ENCODE measurements at regions not wholly inside any gene's neighbourhood (a gene's known extent, or its start where the extent isn't known, plus 50 kb on each side); places are given as distances from the start of the nearest gene placed in this dataset.

DNA sequence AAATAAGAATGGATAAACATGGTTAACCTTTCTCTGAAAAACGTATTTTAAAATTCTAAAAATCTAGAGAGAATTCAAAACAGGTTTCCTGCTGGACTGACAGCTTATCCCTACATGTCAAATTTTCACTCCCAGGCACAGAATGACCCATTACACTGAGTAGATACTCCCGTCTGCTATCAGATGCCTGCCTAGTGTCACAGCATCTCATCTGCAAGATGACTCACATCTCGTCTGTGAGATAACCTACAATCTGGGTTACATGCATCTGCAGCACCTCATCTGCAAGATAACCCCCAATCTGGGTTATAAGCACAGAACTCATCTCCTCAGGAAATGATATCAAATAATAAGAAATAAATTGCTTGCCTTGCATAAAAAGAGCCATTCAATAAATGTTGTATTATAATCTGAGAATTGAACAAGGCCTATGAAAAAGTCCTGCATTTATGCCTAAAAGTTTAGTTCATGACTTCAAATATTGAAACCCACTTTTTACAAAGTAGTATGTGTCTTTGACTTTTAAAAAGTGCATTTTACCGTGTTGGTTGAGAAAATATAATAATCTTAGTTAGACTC is 188.3 kb upstream of the THBS1 start:
- Mint-ChIP-seq H3K9me3 (no peaks in the 10 kb centered on the region), H3K4me3 (no peak overlapping the region), H3K27ac (no peak overlapping the region), H3K27me3 (peaks cover 7% of the 10 kb centered on the region), H3K36me3 (no peaks in the 10 kb centered on the region), H3K4me1 (no peaks in the 10 kb centered on the region)
- DNase-seq: no peak

DNA sequence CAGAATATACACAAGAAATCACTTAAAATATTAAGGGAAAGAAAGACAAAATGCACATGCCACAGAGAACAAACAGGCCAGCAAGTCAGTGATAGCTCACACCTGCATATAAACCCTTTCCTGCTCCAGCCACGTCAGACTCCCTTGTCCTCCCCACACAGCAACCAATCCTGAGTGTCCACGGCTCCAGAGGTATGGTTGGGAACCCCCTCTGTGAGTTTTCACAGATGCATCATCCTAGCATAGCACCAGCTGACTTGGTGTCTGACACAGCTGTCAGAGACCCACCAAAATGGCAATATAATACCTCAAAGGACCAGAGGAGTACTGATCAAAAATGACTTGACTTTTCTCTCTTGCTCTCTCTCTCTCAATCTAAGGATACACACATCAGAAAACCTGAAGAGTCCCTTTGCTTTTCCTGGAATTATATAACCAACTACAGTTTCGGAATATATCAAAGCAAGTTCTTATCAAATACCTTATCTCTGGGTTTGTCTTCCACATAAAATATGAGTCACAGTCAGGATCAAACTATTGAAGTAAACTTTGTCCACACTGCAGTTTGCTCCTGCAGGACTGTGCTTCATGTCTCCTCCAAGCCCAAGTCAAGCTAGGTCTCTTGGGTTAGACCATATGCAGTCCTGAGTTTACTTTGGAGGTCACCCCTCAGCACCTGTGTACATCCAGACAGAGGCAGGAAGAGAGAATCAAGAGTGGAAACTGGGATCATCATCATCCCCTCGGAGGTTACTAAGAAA is 187.1 kb upstream of the THBS1 start:
- H3K4me3 Mint-ChIP-seq: no peak overlapping the region
- DNase-seq: no peak
- H3K27ac Mint-ChIP-seq: no peak overlapping the region
- no peaks in the 10 kb centered on the region for H3K4me1 Mint-ChIP-seq
- no peaks in the 10 kb centered on the region for H3K9me3 Mint-ChIP-seq
- H3K36me3 Mint-ChIP-seq: no peaks in the 10 kb centered on the region
- peaks cover 7% of the 10 kb centered on the region for H3K27me3 Mint-ChIP-seq

DNA sequence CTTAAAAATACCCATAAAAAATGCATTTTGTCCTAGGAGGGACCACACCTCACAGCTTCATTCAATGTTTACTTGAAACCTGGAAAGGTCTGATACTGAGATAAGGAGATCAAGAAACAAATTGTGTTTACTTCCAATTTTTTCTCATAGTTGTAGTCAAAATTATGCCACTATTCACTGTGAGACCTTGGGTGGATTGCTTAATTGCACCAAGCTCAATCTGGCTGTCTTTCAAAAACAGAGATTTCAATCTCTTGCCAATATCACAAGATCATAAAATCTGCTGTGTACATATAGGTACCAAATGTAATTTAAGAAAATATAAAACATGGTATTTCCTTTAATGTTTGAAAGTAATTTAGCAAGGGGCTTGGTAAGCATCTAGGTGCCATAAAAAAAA is 186.4 kb upstream of the THBS1 start:
- Mint-ChIP-seq H3K36me3 (no peaks in the 10 kb centered on the region), H3K9me3 (no peaks in the 10 kb centered on the region), H3K27ac (no peak overlapping the region), H3K4me3 (no peak overlapping the region), H3K4me1 (no peaks in the 10 kb centered on the region), H3K27me3 (peaks cover 7% of the 10 kb centered on the region)
- DNase-seq: no peak

DNA sequence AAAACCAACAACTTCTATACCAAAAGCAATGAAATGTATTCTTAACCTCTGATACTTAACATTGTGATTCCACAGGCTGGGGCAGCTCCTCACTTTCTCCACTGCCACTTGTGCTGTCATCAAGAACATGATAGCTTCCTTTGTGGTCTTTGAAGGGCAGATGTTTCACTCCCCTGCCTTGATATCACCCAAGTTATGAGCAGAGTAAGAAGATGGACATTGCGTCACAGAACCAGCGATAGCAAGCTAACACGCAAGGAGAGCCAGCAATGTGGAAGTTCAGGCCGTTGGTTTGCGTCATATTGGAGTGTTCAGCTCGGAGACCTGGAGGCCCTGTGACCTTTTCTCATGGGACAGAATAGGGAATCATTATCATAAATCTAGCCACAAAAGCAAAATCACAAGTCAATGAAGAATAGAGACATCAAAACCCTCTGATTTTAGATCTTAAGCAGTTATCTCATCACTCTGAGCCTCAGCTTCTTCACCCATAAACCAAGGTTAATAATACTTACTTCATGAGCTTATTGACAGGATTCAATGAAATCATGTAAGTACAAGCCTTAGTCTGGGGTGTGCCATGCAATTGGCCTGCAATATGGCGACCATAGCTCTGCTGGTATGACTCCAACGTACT is 183.8 kb upstream of the THBS1 start:
- no peaks in the 10 kb centered on the region for H3K36me3 Mint-ChIP-seq
- no peaks in the 10 kb centered on the region for H3K9me3 Mint-ChIP-seq
- peaks cover 5% of the 10 kb centered on the region for H3K27me3 Mint-ChIP-seq
- H3K27ac Mint-ChIP-seq: no peak overlapping the region
- H3K4me3 Mint-ChIP-seq: no peak overlapping the region
- no peaks in the 10 kb centered on the region for H3K4me1 Mint-ChIP-seq
- no peak for DNase-seq

DNA sequence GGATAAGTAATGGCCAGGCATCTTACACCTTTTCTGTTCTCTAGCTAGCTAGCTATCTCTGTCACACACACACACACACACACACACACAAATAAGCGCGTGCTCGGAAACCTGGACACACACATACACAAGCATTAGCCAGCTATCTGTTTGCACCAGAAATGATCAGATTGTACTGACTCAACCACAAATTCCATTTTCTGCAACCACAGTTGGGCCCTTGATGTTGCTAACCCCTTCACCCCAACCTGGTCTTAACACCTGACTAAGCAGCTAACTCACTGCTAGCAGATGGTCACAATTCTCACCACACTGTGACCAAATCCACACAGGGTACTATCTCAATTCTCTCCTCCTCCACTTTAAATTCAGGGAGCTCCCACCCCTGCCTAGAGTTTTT is 183.0 kb upstream of the THBS1 start:
- H3K4me1 Mint-ChIP-seq: no peaks in the 10 kb centered on the region
- H3K27me3 Mint-ChIP-seq: peaks cover 3% of the 10 kb centered on the region
- no peak for DNase-seq
- no peak overlapping the region for H3K4me3 Mint-ChIP-seq
- H3K36me3 Mint-ChIP-seq: no peaks in the 10 kb centered on the region
- no peak overlapping the region for H3K27ac Mint-ChIP-seq
- H3K9me3 Mint-ChIP-seq: no peaks in the 10 kb centered on the region

DNA sequence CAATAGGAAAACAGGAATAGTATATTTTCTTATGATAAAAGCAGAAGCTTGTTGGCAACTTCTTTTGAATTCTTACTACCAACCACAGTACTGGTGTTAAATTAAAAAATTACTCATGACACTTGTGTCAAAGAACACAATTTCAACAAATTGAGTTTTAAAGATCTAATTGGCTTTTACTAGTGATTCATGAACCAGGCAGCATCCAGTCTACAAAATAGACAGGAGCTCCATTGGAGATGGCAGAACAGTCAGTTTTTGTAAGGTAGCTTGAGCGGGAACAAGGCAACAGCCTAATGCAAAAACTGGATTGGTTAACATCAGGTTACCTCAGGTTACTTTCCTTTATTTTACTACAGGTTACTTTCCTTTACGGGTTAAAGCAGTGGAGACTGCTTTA is 181.3 kb upstream of the THBS1 start:
- no peaks in the 10 kb centered on the region for H3K9me3 Mint-ChIP-seq
- no peaks in the 10 kb centered on the region for H3K36me3 Mint-ChIP-seq
- H3K4me3 Mint-ChIP-seq: no peak overlapping the region
- no peak overlapping the region for H3K27ac Mint-ChIP-seq
- DNase-seq: no peak
- H3K4me1 Mint-ChIP-seq: no peaks in the 10 kb centered on the region
- peaks cover 3% of the 10 kb centered on the region for H3K27me3 Mint-ChIP-seq

DNA sequence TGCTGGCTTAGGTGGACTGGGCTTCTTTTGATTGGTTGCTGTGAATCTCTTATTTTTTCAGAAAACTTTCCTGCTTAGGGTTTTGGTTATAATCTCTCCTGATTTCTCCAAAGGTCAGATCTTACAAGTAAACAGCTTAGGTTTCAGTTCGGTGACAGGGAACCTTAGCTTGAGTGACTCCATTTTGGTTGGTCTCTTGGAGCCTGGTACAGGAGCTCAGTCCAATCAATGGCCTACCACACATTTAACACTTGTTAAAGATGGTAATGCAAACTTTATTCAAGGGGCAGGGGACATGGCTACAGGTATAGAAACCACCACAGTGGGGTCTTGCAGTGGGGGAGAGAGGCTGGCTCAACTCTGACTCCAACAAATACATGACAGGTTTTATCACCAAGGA is 180.9 kb upstream of the THBS1 start:
- DNase-seq: no peak

DNA sequence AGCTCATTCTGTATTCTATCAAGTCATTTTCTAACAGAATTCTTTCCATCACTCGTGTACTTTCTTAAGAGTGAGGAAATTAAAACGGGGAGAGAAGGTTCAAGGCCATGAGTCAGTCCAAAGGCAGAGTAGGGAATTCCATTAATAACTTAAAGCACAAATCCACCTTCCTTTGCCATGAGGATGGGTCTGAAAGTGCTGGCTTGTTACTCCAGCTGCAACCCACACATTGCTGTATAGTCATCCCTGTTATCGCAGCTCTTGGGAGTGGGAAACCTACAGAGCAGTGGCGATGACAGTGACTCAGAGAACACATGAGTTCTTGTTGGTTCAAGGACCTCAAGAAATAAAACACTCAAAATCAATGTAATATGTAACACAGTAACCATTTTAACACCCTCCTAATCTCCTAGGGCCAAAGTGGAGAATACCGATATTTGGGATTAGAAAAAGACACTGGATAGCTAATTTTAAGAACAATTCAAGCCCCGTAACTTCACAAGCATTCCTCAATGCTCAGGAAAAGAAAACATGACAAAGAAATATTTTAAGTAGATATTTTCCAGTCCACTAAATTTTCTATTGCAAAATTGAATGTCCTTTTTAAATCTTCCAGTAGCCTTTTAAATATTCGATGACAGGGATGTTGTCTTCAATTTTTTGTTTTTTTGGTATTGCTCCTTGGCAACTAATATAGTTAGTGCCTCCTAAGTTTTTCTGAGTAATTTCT is 179.9 kb upstream of the THBS1 start:
- Mint-ChIP-seq H3K4me3 (no peak overlapping the region), H3K27ac (no peak overlapping the region), H3K36me3 (no peaks in the 10 kb centered on the region), H3K9me3 (no peaks in the 10 kb centered on the region), H3K4me1 (no peaks in the 10 kb centered on the region), H3K27me3 (peaks cover 3% of the 10 kb centered on the region)
- DNase-seq: no peak

More for the DNA sequence above, 180.9 kb upstream of the THBS1 start:
- H3K27ac Mint-ChIP-seq: no peak overlapping the region
- no peak overlapping the region for H3K4me3 Mint-ChIP-seq
- peaks cover 3% of the 10 kb centered on the region for H3K27me3 Mint-ChIP-seq
- H3K4me1 Mint-ChIP-seq: no peaks in the 10 kb centered on the region
- H3K9me3 Mint-ChIP-seq: no peaks in the 10 kb centered on the region
- H3K36me3 Mint-ChIP-seq: no peaks in the 10 kb centered on the region

DNA sequence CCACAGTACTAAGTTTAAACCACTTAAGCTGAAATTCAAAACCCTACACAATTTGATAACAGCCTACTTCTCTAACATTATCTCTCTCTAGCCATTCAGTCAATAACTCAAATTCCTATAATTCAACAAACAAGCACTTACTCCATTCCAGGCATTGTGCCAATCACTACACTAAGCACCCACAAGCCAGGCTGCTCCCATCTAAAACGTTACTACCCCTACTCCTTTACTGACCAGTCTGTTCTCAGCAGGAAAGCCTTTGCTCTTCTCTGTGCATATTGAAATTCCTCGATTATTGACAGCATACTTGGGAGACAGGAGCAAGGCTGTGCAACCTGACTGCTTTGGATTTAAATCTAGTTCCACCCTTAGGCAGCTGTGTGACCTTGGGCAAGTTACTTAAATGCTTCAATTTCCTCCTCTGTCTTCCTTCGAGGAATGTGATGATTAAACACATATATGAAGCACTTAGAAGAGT is 177.2 kb upstream of the THBS1 start:
- no peak overlapping the region for H3K27ac Mint-ChIP-seq
- no peaks in the 10 kb centered on the region for H3K9me3 Mint-ChIP-seq
- H3K4me1 Mint-ChIP-seq: no peaks in the 10 kb centered on the region
- no peaks in the 10 kb centered on the region for H3K36me3 Mint-ChIP-seq
- DNase-seq: no peak
- peaks cover 16% of the 10 kb centered on the region for H3K27me3 Mint-ChIP-seq
- no peak overlapping the region for H3K4me3 Mint-ChIP-seq

DNA sequence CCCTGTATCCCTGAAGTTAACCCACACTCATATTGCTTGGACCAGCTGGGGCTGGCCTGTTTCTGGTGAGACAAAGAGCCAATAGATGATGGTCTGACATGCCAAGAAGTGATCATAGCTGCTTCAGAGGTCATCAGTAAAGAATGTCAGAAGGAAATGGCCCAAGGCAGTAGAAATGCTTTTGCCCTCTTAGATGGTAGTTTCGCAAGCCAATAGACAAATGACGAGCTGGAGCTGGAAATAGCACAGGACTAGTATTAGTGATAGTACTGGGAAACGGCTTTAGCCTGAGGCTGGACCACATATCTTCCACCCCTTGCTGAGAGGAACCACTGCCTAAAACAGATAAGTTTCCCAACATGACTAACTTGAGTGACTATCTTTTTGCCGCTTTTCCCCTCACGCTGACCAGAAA is 176.1 kb upstream of the THBS1 start:
- Mint-ChIP-seq H3K27me3 (peaks cover 16% of the 10 kb centered on the region), H3K4me1 (no peaks in the 10 kb centered on the region), H3K27ac (no peak overlapping the region), H3K9me3 (no peaks in the 10 kb centered on the region), H3K36me3 (no peaks in the 10 kb centered on the region), H3K4me3 (no peak overlapping the region)
- DNase-seq: no peak

DNA sequence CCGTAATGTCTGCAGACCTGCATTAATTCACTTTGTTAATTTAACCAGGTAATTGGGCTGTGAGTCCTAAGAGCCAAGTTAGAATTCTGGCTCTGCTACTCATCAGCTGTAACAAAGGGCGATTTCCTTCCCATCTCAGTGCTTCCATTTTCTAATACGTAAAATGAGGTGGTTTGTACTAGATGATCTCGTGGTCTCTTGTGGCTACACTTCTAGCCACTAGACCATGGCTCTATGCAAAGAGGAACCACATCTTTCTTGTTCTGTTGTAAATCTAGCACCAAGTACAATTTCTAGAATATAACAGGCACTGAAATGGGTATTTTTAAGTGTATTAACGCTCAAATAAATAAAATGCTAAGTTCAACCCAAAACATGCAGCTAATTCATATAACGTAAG is 174.4 kb upstream of the THBS1 start:
- no peak overlapping the region for H3K4me3 Mint-ChIP-seq
- no peaks in the 10 kb centered on the region for H3K36me3 Mint-ChIP-seq
- H3K27me3 Mint-ChIP-seq: peaks cover 13% of the 10 kb centered on the region
- no peaks in the 10 kb centered on the region for H3K9me3 Mint-ChIP-seq
- no peak for DNase-seq
- no peak overlapping the region for H3K27ac Mint-ChIP-seq
- peaks cover 5% of the 10 kb centered on the region for H3K4me1 Mint-ChIP-seq

DNA sequence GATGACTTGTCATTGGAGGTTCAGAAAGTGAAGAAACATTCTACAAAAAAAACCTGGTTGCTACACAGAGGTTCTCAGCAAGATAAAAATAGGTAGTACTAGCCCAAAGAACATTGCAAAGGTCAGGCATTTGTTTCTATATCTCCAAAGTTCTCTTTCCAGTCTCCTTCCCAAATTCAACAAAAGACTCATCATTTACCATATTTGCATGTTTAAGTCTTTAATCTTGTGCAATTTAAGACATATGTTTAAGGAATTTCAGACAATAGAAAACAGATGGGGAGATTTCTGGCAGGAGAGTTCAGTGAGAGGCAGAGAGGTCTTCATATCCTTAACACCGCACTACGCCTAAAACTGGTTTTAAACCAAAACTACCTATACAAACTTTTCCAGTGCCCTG is 173.8 kb upstream of the THBS1 start:
- no peak for DNase-seq
- H3K4me1 Mint-ChIP-seq: peaks cover 11% of the 10 kb centered on the region
- H3K4me3 Mint-ChIP-seq: no peak overlapping the region
- H3K27ac Mint-ChIP-seq: no peak overlapping the region
- no peaks in the 10 kb centered on the region for H3K9me3 Mint-ChIP-seq
- peaks cover 15% of the 10 kb centered on the region for H3K27me3 Mint-ChIP-seq
- no peaks in the 10 kb centered on the region for H3K36me3 Mint-ChIP-seq

DNA sequence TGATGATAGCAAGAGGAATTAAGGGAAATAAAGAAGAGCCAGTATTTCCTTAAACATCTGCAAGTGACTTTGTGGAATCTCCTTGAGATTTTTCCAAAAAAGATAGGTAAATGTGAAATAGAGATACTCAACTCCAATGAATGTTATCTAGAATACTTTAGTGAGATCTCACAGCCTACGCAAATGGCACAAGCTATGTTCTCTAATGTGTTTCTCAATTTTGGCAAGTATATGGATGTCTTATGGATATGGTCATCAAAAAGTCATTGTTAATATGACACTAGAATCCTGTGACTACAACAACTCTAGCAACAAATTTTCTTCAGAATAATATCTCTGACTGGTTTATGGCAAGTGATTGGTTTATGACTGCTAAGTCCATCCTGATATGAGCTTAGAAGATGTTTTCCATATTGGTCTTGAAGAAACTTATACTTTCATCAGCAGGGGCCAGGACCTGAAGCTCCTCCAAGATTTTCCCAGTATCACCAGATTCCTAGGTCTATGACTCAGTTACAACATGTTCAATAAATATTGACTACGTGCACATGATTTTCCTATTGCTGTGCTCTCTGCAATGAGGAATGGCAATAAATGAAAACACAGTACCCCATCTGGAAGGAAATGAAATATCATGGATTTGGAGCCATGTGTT is 170.9 kb upstream of the THBS1 start:
- H3K27ac Mint-ChIP-seq: no peak overlapping the region
- H3K4me3 Mint-ChIP-seq: no peak overlapping the region
- H3K27me3 Mint-ChIP-seq: peaks cover 29% of the 10 kb centered on the region
- H3K4me1 Mint-ChIP-seq: peaks cover 20% of the 10 kb centered on the region
- DNase-seq: no peak
- H3K36me3 Mint-ChIP-seq: peaks cover 3% of the 10 kb centered on the region
- no peaks in the 10 kb centered on the region for H3K9me3 Mint-ChIP-seq

DNA sequence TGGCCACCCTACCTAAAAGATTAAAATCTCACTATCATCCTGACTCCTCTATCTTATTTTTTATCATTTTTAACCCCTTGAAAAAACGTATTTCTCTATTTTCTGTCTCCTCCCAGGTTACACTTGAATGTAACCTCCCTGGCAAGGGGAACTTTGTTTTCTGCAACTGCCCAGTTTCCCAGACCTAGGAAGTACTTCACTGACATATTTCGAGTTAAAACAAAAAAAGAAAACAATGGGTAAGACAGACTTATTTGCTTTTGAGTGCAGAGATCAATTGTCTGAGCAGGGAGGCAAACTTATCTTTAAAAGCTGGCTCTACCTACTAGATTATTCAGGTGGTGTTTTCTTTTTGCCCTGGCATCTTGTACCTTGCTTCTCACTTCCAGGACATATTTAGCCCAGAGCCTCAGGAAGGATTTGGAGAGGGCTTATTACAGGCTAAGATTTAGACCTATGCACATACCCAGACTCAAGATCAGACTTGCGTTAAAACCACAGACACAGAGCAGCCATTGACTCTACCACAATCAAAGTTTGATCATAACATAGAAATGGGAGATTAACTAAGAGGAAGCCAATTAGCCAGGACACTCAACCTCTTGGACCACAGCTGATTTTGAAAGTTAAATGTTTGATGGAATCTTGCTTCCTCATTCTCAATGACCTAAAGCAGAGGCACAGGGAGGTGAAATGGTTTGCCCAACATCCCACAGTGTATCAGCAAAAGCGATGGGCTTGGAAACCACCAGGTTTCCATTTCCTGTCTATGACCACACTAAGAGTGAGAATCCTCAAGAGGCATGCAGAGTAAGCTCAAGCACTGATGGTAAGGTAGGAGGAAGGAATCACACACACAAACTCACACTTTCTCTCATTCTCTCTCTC is 169.5 kb upstream of the THBS1 start:
- no peak overlapping the region for H3K4me3 Mint-ChIP-seq
- peak; percentile 33 for DNase-seq
- H3K27ac Mint-ChIP-seq: peak overlapping the region; percentile 22
- H3K27me3 Mint-ChIP-seq: peaks cover 29% of the 10 kb centered on the region
- peaks cover 3% of the 10 kb centered on the region for H3K36me3 Mint-ChIP-seq
- no peaks in the 10 kb centered on the region for H3K9me3 Mint-ChIP-seq
- peaks cover 20% of the 10 kb centered on the region for H3K4me1 Mint-ChIP-seq
